Transverse colon (tissue), 4 donors: ENCODE measurements at regions not wholly inside any gene's neighbourhood (a gene's known extent, or its start where the extent isn't known, plus 50 kb on each side); places are given as distances from the start of the nearest gene placed in this dataset.

Experiments used
- DNase-seq: peaks from one replicate; pipeline ENCODE4 v3.0.0-alpha.2; 2019
- H3K27ac ChIP-seq, 4 donors: fragments of 200-600 bp; sonication (generic); 2 replicates each; pipeline ENCODE4 v1.5.1; 2016 to 2018; ENCODE audit warnings: inconsistent platforms in 4 of 4
- H3K27me3 ChIP-seq: fragments of 200-600 bp; sonication (generic); 2 replicates; pipeline ENCODE4 v1.5.1; 2017; ENCODE audit warnings: inconsistent platforms
- H3K36me3 ChIP-seq, 4 donors: fragments of 200-600 bp; sonication (generic); 2 replicates each; pipeline ENCODE4 v1.5.1; 2017 to 2019; ENCODE audit warnings: inconsistent platforms in 4 of 4
- H3K4me1 ChIP-seq, 4 donors: fragments of 200-600 bp; sonication (generic); 2 replicates each; pipeline ENCODE4 v1.5.1; 2017 to 2020; ENCODE audit warnings: inconsistent platforms in 4 of 4
- H3K4me3 ChIP-seq, 4 donors: fragments of 200-600 bp; sonication (generic); 1 replicate in 1 of 4; 2 replicates in 3 of 4; pipeline versions ENCODE4 v1.5.1 to v1.6.1; 2017 to 2019; ENCODE audit warnings: inconsistent platforms in 4 of 4
- H3K9me3 ChIP-seq, 2 donors: fragments of 200-600 bp; sonication (generic); 2 replicates each; pipeline ENCODE4 v1.5.1; 2017 to 2019; ENCODE audit warnings: inconsistent platforms in 2 of 2
- EP300 ChIP-seq: sonication (generic); formaldehyde crosslinking; IDR thresholded peaks from one replicate; pipeline ENCODE4 v1.6.1; 2017; ENCODE audit warnings: antibody characterized with exemption, low read depth
- POLR2A ChIP-seq: fragments of 450-650 bp; IDR thresholded peaks from one replicate; pipeline ENCODE4 v1.6.1; 2016; ENCODE audit warnings: antibody characterized with exemption, mild to moderate bottlenecking, moderate library complexity
- POLR2AphosphoS5 ChIP-seq, 3 donors: sonication (generic); formaldehyde crosslinking; IDR thresholded peaks; one replicate each; pipeline ENCODE4 v1.6.1; 2016; ENCODE audit warnings: antibody characterized with exemption in 3 of 3
- WGBS, 2 donors: methylation state at CpG; one replicate each; pipeline ENCODE4 v1.1.5; 2018; ENCODE audit warnings: low coverage in 1 of 2; 5-methylcytosine and 5-hydroxymethylcytosine counted together
- in situ Hi-C, 4 donors: fragments of 200-750 bp; cut with MboI; loops; one replicate each; pipeline versions ENCODE4 v1.15.0 to v1.15.1; 2017; ENCODE audit warnings: low sequenced_read_pairs in 3 of 4, low pct_ligation_motif_present in 1 of 4, low pct_unique_long_range_greater_than_20kb in 1 of 4
- intact Hi-C: fragments of 100-400 bp; cut with DNase I; formaldehyde crosslinking; loops from one replicate; pipeline ENCODE4 v1.15.1; 2023; ENCODE audit warnings: low total_unique reads
- TF ChIP-seq, protein P1 (sequence below), 5 experiments: fragments of 200-600 bp in 3 of 5; fragments of 450-650 bp in 2 of 5; sonication (generic) in 3 of 5; IDR thresholded peaks; 1 replicate in 2 of 5; 2 replicates in 3 of 5; pipeline ENCODE4 v1.5.1; 2016 to 2017; ENCODE audit warnings: antibody characterized with exemption in 5 of 5, inconsistent platforms in 3 of 5, mild to moderate bottlenecking in 2 of 5, moderate library complexity in 1 of 5

DNA sequence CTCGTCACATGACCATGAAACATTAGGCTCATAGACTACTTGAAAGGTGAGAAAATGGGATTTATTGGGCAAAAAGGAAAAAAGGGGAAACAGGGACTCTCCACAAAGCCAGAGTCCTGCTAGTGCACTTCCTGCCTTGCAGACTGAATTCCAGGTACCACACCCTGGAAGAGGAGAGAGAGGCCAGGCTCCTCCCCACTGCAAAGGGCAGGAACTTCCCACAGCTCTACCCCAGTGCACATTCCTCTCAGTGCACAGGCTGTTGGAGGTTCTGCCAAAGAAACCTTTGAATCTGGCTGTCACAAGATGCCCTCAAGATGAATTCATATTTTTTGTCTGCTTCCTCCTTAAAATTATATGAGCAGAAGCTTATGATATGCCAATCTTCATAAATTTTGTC is 920.4 kb upstream of the GJE1 start:
- in situ Hi-C loops (no loop called here), intact Hi-C loops (no loop called here)
- Histone ChIP-seq H3K27ac (no peak overlapping the region), H3K27me3 (no peaks in the 10 kb centered on the region), H3K4me1 (no peaks in the 10 kb centered on the region), H3K4me3 (no peak overlapping the region), H3K9me3 (no peaks in the 10 kb centered on the region), H3K36me3 (no peaks in the 10 kb centered on the region)
- TF ChIP-seq EP300 = no peak
- no peak for TF ChIP-seq POLR2A
- TF ChIP-seq, protein P1, sequence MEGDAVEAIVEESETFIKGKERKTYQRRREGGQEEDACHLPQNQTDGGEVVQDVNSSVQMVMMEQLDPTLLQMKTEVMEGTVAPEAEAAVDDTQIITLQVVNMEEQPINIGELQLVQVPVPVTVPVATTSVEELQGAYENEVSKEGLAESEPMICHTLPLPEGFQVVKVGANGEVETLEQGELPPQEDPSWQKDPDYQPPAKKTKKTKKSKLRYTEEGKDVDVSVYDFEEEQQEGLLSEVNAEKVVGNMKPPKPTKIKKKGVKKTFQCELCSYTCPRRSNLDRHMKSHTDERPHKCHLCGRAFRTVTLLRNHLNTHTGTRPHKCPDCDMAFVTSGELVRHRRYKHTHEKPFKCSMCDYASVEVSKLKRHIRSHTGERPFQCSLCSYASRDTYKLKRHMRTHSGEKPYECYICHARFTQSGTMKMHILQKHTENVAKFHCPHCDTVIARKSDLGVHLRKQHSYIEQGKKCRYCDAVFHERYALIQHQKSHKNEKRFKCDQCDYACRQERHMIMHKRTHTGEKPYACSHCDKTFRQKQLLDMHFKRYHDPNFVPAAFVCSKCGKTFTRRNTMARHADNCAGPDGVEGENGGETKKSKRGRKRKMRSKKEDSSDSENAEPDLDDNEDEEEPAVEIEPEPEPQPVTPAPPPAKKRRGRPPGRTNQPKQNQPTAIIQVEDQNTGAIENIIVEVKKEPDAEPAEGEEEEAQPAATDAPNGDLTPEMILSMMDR (IDR thresholded peaks at IDR 0.05) = no peak
- no peak for TF ChIP-seq POLR2AphosphoS5 (IDR thresholded peaks at IDR 0.05)
- 44 to 89% methylated on average over 1 of the region's 1 CpG for WGBS, 2 donors
- no peak for DNase-seq

GRCh38 chr6:141211845-141212244 is 920.9 kb upstream of the GJE1 start:
- H3K27me3 ChIP-seq = no peaks in the 10 kb centered on the region
- in situ Hi-C loops = no loop called here
- H3K27ac ChIP-seq = no peak overlapping the region
- 67 to 76% methylated on average over 3 of the region's 3 CpGs for WGBS, 2 donors
- no peaks in the 10 kb centered on the region for H3K4me1 ChIP-seq
- TF ChIP-seq POLR2AphosphoS5 (IDR thresholded peaks at IDR 0.05) = no peak
- TF ChIP-seq, protein P1 (IDR thresholded peaks at IDR 0.05) = no peak
- no peak for TF ChIP-seq EP300
- TF ChIP-seq POLR2A = no peak
- intact Hi-C loops = no loop called here
- no peak overlapping the region for H3K4me3 ChIP-seq
- no peaks in the 10 kb centered on the region for H3K36me3 ChIP-seq
- DNase-seq = no peak
- no peaks in the 10 kb centered on the region for H3K9me3 ChIP-seq

DNA sequence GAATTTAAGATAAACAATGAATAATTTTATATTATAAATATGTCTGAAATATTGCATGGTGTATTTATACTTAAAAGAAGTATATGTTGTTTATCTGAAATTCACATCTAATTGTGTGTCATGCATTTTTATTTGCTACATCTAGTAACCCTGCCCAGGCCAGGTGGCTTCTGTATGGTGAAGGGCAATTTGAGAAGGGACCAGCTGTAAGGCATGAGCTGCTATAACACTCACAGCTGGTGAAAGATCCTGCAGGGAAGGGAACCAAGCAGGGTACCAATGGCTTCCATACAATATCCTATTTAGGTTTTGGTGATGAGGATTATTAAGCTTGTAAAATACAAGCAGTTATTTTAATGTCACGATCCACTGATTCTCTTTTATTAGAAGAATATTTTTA is 921.8 kb upstream of the GJE1 start:
- no peak overlapping the region for H3K27ac ChIP-seq
- in situ Hi-C loops (no loop called here), intact Hi-C loops (no loop called here)
- DNase-seq = no peak
- no peaks in the 10 kb centered on the region for H3K4me1 ChIP-seq
- no peaks in the 10 kb centered on the region for H3K27me3 ChIP-seq
- H3K36me3 ChIP-seq = no peaks in the 10 kb centered on the region
- H3K9me3 ChIP-seq = no peaks in the 10 kb centered on the region
- no peak for TF ChIP-seq POLR2AphosphoS5 (IDR thresholded peaks at IDR 0.05)
- WGBS, 2 donors = 0 to 85% methylated on average over 1 of the region's 1 CpG
- H3K4me3 ChIP-seq = no peak overlapping the region

GRCh38 chr6:141209890-141210289 is 922.8 kb upstream of the GJE1 start:
- Histone ChIP-seq H3K9me3 (no peaks in the 10 kb centered on the region), H3K4me3 (no peak overlapping the region), H3K27me3 (no peaks in the 10 kb centered on the region), H3K27ac (no peak overlapping the region), H3K4me1 (no peaks in the 10 kb centered on the region), H3K36me3 (no peaks in the 10 kb centered on the region)
- DNase-seq = no peak
- intact Hi-C loops (no loop called here), in situ Hi-C loops (no loop called here)
- TF ChIP-seq EP300 (no peak), POLR2AphosphoS5 (IDR thresholded peaks at IDR 0.05) (no peak)
- TF ChIP-seq, protein P1 (IDR thresholded peaks at IDR 0.05) = no peak
- 88 to 93% methylated on average over 4 of the region's 4 CpGs for WGBS, 2 donors

DNA sequence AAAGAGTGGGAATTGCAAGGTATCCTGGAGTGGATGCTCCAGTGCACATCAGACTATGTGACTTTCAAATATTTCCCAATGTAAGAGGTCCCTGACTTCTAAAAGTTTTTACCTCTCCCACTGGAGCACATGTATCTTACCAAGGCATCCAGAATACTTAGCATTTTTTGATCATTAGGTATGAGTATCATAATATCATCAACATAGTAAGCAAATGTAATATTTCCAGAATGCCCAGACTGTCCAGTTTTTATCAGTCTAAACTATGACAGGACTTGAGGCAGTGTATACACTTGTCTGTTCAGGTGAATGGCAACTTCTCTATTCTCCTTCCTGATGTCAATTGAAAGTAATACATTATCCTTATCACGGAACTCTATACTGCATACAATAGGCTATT is 924.6 kb upstream of the GJE1 start:
- WGBS, 2 donors = 94 to 100% methylated on average over 1 of the region's 1 CpG
- in situ Hi-C loops = no loop called here
- Histone ChIP-seq H3K4me1 (no peaks in the 10 kb centered on the region), H3K27me3 (no peaks in the 10 kb centered on the region), H3K9me3 (no peaks in the 10 kb centered on the region), H3K36me3 (no peaks in the 10 kb centered on the region), H3K4me3 (no peak overlapping the region), H3K27ac (no peak overlapping the region)
- DNase-seq = no peak
- TF ChIP-seq, protein P1 (IDR thresholded peaks at IDR 0.05) = no peak
- TF ChIP-seq POLR2AphosphoS5 (IDR thresholded peaks at IDR 0.05) (no peak), POLR2A (no peak), EP300 (no peak)
- intact Hi-C loops = no loop called here
